ENCODE measurements at regions not wholly inside any gene's neighbourhood (a gene's known extent, or its start where the extent isn't known, plus 50 kb on each side); places are given as distances from the start of the nearest gene placed in this dataset.
"Not testable (repeated sequence)": the region's sequence is repeated elsewhere in the genome, so short reads cannot be mapped to it uniquely, and the experiment has no call there.

- no peak for DNase-seq
Measured at GRCh38 chr7:116342125-116342524, 131.8 kb downstream of the TES start.

- DNase-seq: no peak
Measured at GRCh38 chr7:116347151-116347832, 137.0 kb downstream of the TES start.

GRCh38 chr7:116348346-116348745 lies 138.0 kb downstream of the TES start:
- DNase-seq: no peak

- DNase-seq: no peak
Measured at GRCh38 chr7:116351966-116352365, 141.6 kb downstream of the TES start.

- no peak for DNase-seq
Measured at GRCh38 chr7:116353647-116354046, 143.3 kb downstream of the TES start.

GRCh38 chr7:116354171-116354545 lies 143.8 kb downstream of the TES start:
- no peak for DNase-seq

GRCh38 chr7:116354546-116355423 lies 144.4 kb downstream of the TES start:
- DNase-seq: peak; percentile 18

- no peak for DNase-seq
Measured at GRCh38 chr7:116355424-116355765, 144.1 kb upstream of the CAV2 start.

- DNase-seq: no peak
Measured at GRCh38 chr7:116356333-116356965, 143.1 kb upstream of the CAV2 start.

GRCh38 chr7:116356979-116357378 lies 142.6 kb upstream of the CAV2 start:
- no peak for DNase-seq

- DNase-seq: peak; percentile 11
Measured at GRCh38 chr7:116357781-116358670, 141.5 kb upstream of the CAV2 start.

- DNase-seq: no peak
Measured at GRCh38 chr7:116361767-116362166, 137.8 kb upstream of the CAV2 start.

GRCh38 chr7:116363637-116364432 lies 135.7 kb upstream of the CAV2 start:
- DNase-seq: no peak

GRCh38 chr7:116364469-116364868 lies 135.1 kb upstream of the CAV2 start:
- no peak for DNase-seq

GRCh38 chr7:116365797-116366196 lies 133.7 kb upstream of the CAV2 start:
- no peak for DNase-seq

GRCh38 chr7:116367171-116367813 lies 132.2 kb upstream of the CAV2 start:
- no peak for DNase-seq

GRCh38 chr7:116368965-116369364 lies 130.6 kb upstream of the CAV2 start:
- no peak for DNase-seq

GRCh38 chr7:116371536-116371935 lies 128.0 kb upstream of the CAV2 start:
- DNase-seq: not testable (repeated sequence)

- DNase-seq: not testable (repeated sequence)
Measured at GRCh38 chr7:116373229-116373628, 126.3 kb upstream of the CAV2 start.

- DNase-seq: no peak
Measured at GRCh38 chr7:116377721-116378120, 121.8 kb upstream of the CAV2 start.

- no peak for DNase-seq
Measured at GRCh38 chr7:116380025-116380424, 119.5 kb upstream of the CAV2 start.

- no peak for DNase-seq
Measured at GRCh38 chr7:116382375-116382774, 117.2 kb upstream of the CAV2 start.
